Lower leg skin (tissue), 4 donors: ENCODE measurements at regions not wholly inside any gene's neighbourhood (a gene's known extent, or its start where the extent isn't known, plus 50 kb on each side); places are given as distances from the start of the nearest gene placed in this dataset.

Source experiments
- DNase-seq, 2 donors: peaks; one replicate each; pipeline ENCODE4 v3.0.0-alpha.2; 2019; ENCODE audit warnings: low spot score in 2 of 2
- H3K4me3 ChIP-seq: fragments of 200-600 bp; sonication (generic); 2 replicates; pipeline ENCODE4 v1.5.1; 2017; ENCODE audit warnings: mild to moderate bottlenecking, low read depth; ENCODE audit not compliant: poor library complexity, severe bottlenecking
- CTCF ChIP-seq, 3 donors: fragments of 450-650 bp; IDR thresholded peaks; one replicate each; pipeline ENCODE4 v1.5.1; 2016; ENCODE audit warnings: antibody characterized with exemption in 3 of 3, mild to moderate bottlenecking in 3 of 3, moderate library complexity in 2 of 3
- POLR2A ChIP-seq, 2 donors: fragments of 450-650 bp; IDR thresholded peaks; one replicate each; pipeline ENCODE4 v1.6.1; 2016 to 2017; ENCODE audit warnings: antibody characterized with exemption in 2 of 2, mild to moderate bottlenecking in 1 of 2, moderate library complexity in 1 of 2
- WGBS, 2 donors: methylation state at CpG; one replicate each; pipeline ENCODE4 v1.1.5; 2018; 5-methylcytosine and 5-hydroxymethylcytosine counted together
- intact Hi-C: fragments of 100-400 bp; cut with DNase I; formaldehyde crosslinking; loops from one replicate; pipeline ENCODE4 v1.15.0; 2023; ENCODE audit warnings: low total_unique reads

GRCh38 chr17:69729944-69730343 lies 315.4 kb downstream of the MAP2K6 start:
- intact Hi-C loops, result no loop called here
- H3K4me3 ChIP-seq, result no peak overlapping the region
- no peak for DNase-seq
- TF ChIP-seq CTCF (IDR thresholded peaks at IDR 0.05) (no peak), POLR2A (IDR thresholded peaks at IDR 0.05) (no peak)

- H3K4me3 ChIP-seq, result no peak overlapping the region
- TF ChIP-seq CTCF (IDR thresholded peaks at IDR 0.05), result no peak
- 89 to 92% methylated on average over 3 of the region's 3 CpGs for WGBS, 2 donors
- DNase-seq, result no peak
- intact Hi-C loops, result no loop called here
These were observed 317.9 kb downstream of the MAP2K6 start for GRCh38 chr17:69732272-69732918.

GRCh38 chr17:69733171-69734012 lies 318.9 kb downstream of the MAP2K6 start:
- intact Hi-C loops, result no loop called here
- 22 to 24% methylated on average over 3 of the region's 3 CpGs for WGBS, 2 donors
- DNase-seq, result peak; percentile 59 to 85
- TF ChIP-seq CTCF (IDR thresholded peaks at IDR 0.05) (no peak), POLR2A (IDR thresholded peaks at IDR 0.05) (no peak)
- no peak overlapping the region for H3K4me3 ChIP-seq

GRCh38 chr17:69734656-69735055 lies 320.2 kb downstream of the MAP2K6 start:
- 74 to 81% methylated on average over 1 of the region's 1 CpG for WGBS, 2 donors
- no peak for DNase-seq
- intact Hi-C loops, result no loop called here
- no peak overlapping the region for H3K4me3 ChIP-seq
- TF ChIP-seq CTCF (IDR thresholded peaks at IDR 0.05) (no peak), POLR2A (IDR thresholded peaks at IDR 0.05) (no peak)

- WGBS, 2 donors, result 92 to 98% methylated on average over 2 of the region's 2 CpGs
- H3K4me3 ChIP-seq, result no peak overlapping the region
- no peak for TF ChIP-seq CTCF (IDR thresholded peaks at IDR 0.05)
- intact Hi-C loops, result no loop called here
- no peak for DNase-seq
These were observed 320.8 kb downstream of the MAP2K6 start for GRCh38 chr17:69735285-69735684.
